WTC11 (cell line): ENCODE measurements at regions not wholly inside any gene's neighbourhood (a gene's known extent, or its start where the extent isn't known, plus 50 kb on each side); places are given as distances from the start of the nearest gene placed in this dataset.

Experiments used
- ESRRA ChIP-seq: sonication (generic); formaldehyde crosslinking; IDR thresholded peaks from 2 replicates; pipeline ENCODE4 v1.8.1; 2022; ENCODE audit warnings: mild to moderate bottlenecking, missing genetic modification reagents, borderline replicate concordance
- NFYB ChIP-seq: sonication (generic); formaldehyde crosslinking; conservative IDR thresholded peaks from 2 replicates; pipeline ENCODE4 v1.8.0; 2022; ENCODE audit warnings: low read depth, missing genetic modification reagents
- RELA ChIP-seq: sonication (generic); formaldehyde crosslinking; IDR thresholded peaks from 2 replicates; pipeline ENCODE4 v1.8.1; 2022; ENCODE audit warnings: missing genetic modification reagents, mild to moderate bottlenecking, borderline replicate concordance
- SMAD4 ChIP-seq: sonication (generic); formaldehyde crosslinking; IDR thresholded peaks from 2 replicates; pipeline ENCODE4 v1.8.0; 2022; ENCODE audit warnings: mild to moderate bottlenecking, missing genetic modification reagents
- TEAD4 ChIP-seq: sonication (generic); formaldehyde crosslinking; IDR thresholded peaks from 2 replicates; pipeline ENCODE4 v1.8.0; 2022; ENCODE audit warnings: mild to moderate bottlenecking, missing genetic modification reagents
- TF ChIP-seq, protein P1 (sequence below): fragments of 200-600 bp; IDR thresholded peaks from 2 replicates; pipeline ENCODE4 v1.8.0; 2022; ENCODE audit warnings: antibody characterized with exemption
- TF ChIP-seq, protein P2 (sequence below): sonication (generic); formaldehyde crosslinking; IDR thresholded peaks from 2 replicates; pipeline ENCODE4 v1.8.1; 2023; ENCODE audit warnings: mild to moderate bottlenecking, missing genetic modification reagents, moderate library complexity
- TF ChIP-seq, protein P3 (sequence below): sonication (generic); formaldehyde crosslinking; IDR thresholded peaks from 2 replicates; pipeline ENCODE4 v1.8.1; 2023; ENCODE audit warnings: mild to moderate bottlenecking, missing genetic modification reagents, moderate library complexity
- TF ChIP-seq, protein P4 (sequence below): sonication (generic); formaldehyde crosslinking; IDR thresholded peaks from 2 replicates; pipeline ENCODE4 v1.8.1; 2022; ENCODE audit warnings: mild to moderate bottlenecking, missing genetic modification reagents, moderate library complexity, borderline replicate concordance
- TF ChIP-seq, protein P5 (sequence below): sonication (generic); formaldehyde crosslinking; IDR thresholded peaks from 2 replicates; pipeline ENCODE4 v1.8.0; 2022; ENCODE audit warnings: mild to moderate bottlenecking, missing genetic modification reagents

DNA sequence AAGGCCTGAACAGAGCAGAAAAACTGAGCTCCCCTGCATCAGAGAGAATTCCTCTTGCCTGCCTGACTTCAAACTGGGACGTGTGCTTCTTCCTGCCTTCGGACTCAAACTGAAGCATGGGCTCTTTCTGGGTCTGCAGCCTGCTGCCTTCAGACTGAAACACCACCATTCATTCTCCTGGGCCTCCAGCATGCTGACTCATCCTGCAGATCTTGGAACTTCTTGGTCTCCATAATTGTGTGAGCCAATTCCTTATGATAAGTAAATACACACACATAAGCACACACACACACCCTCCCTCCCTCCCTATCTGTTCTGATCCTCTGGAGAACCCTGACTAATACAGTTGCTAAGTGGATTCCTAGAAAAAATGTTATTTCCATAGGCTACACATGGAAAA, 874.3 kb upstream of the EEF2KMT start:
- TF ChIP-seq NFYB (no peak), RELA (no peak), TEAD4 (CRISPR knock-in tag) (no peak), ESRRA (CRISPR knock-in tag) (no peak), SMAD4 (CRISPR knock-in tag) (no peak)
- TF ChIP-seq, protein P1, sequence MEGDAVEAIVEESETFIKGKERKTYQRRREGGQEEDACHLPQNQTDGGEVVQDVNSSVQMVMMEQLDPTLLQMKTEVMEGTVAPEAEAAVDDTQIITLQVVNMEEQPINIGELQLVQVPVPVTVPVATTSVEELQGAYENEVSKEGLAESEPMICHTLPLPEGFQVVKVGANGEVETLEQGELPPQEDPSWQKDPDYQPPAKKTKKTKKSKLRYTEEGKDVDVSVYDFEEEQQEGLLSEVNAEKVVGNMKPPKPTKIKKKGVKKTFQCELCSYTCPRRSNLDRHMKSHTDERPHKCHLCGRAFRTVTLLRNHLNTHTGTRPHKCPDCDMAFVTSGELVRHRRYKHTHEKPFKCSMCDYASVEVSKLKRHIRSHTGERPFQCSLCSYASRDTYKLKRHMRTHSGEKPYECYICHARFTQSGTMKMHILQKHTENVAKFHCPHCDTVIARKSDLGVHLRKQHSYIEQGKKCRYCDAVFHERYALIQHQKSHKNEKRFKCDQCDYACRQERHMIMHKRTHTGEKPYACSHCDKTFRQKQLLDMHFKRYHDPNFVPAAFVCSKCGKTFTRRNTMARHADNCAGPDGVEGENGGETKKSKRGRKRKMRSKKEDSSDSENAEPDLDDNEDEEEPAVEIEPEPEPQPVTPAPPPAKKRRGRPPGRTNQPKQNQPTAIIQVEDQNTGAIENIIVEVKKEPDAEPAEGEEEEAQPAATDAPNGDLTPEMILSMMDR = no peak
- TF ChIP-seq, protein P2, sequence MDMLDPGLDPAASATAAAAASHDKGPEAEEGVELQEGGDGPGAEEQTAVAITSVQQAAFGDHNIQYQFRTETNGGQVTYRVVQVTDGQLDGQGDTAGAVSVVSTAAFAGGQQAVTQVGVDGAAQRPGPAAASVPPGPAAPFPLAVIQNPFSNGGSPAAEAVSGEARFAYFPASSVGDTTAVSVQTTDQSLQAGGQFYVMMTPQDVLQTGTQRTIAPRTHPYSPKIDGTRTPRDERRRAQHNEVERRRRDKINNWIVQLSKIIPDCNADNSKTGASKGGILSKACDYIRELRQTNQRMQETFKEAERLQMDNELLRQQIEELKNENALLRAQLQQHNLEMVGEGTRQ = no peak
- TF ChIP-seq, protein P3, sequence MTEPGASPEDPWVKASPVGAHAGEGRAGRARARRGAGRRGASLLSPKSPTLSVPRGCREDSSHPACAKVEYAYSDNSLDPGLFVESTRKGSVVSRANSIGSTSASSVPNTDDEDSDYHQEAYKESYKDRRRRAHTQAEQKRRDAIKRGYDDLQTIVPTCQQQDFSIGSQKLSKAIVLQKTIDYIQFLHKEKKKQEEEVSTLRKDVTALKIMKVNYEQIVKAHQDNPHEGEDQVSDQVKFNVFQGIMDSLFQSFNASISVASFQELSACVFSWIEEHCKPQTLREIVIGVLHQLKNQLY (CRISPR knock-in tag) = no peak
- TF ChIP-seq, protein P4, sequence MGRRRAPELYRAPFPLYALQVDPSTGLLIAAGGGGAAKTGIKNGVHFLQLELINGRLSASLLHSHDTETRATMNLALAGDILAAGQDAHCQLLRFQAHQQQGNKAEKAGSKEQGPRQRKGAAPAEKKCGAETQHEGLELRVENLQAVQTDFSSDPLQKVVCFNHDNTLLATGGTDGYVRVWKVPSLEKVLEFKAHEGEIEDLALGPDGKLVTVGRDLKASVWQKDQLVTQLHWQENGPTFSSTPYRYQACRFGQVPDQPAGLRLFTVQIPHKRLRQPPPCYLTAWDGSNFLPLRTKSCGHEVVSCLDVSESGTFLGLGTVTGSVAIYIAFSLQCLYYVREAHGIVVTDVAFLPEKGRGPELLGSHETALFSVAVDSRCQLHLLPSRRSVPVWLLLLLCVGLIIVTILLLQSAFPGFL = no peak
- TF ChIP-seq, protein P5, sequence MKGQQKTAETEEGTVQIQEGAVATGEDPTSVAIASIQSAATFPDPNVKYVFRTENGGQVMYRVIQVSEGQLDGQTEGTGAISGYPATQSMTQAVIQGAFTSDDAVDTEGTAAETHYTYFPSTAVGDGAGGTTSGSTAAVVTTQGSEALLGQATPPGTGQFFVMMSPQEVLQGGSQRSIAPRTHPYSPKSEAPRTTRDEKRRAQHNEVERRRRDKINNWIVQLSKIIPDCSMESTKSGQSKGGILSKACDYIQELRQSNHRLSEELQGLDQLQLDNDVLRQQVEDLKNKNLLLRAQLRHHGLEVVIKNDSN = no peak
